ENCODE measurements at regions not wholly inside any gene's neighbourhood (a gene's known extent, or its start where the extent isn't known, plus 50 kb on each side); places are given as distances from the start of the nearest gene placed in this dataset.

DNA sequence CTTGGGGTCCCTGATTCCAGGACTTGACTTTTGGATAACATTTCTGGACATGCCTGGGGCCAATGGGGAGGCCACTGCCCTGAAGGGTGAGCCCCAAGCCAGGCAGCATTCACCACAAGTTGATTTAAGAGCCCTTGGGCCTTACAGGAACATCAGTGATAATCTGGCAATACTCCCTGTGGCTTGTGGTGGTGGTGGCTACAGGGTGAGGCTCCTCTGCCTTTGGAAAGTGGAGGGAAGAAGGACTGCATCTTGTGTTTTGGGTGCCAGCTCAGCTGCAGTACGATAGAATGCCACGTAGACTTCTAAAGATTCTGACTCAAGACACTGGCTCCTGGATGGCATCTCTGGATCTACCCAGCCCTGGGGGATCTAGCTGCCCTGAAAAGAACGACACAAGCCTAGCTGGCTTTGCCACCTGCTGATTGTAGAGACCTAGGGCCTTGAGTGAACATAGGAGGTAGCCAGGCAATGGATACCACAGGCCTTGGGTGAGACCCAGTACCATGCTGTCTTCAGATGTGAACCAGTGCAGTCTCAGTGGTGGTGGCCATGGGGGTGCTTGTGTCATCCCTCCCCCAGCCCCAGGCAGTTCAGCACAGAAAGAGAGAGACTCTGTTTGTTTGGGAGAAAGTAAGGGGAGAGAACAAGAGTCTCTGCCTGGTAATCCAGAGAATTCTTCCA lies 79.0 kb upstream of the DAP start:
- no peaks in the 10 kb centered on the region for H3K36me3 ChIP-seq
- no peak overlapping the region for H3K27ac ChIP-seq
- no peak for DNase-seq
- H3K27me3 ChIP-seq: no peaks in the 10 kb centered on the region
- H3K4me3 ChIP-seq: no peak overlapping the region
- H3K4me1 ChIP-seq: no peaks in the 10 kb centered on the region
- 89% methylated on average over 3 of the region's 3 CpGs; no CpG with 5 or more reads in 1 of the 2 donors for WGBS, 2 donors
- H3K9me3 ChIP-seq: no peaks in the 10 kb centered on the region
- TF ChIP-seq, protein P1, sequence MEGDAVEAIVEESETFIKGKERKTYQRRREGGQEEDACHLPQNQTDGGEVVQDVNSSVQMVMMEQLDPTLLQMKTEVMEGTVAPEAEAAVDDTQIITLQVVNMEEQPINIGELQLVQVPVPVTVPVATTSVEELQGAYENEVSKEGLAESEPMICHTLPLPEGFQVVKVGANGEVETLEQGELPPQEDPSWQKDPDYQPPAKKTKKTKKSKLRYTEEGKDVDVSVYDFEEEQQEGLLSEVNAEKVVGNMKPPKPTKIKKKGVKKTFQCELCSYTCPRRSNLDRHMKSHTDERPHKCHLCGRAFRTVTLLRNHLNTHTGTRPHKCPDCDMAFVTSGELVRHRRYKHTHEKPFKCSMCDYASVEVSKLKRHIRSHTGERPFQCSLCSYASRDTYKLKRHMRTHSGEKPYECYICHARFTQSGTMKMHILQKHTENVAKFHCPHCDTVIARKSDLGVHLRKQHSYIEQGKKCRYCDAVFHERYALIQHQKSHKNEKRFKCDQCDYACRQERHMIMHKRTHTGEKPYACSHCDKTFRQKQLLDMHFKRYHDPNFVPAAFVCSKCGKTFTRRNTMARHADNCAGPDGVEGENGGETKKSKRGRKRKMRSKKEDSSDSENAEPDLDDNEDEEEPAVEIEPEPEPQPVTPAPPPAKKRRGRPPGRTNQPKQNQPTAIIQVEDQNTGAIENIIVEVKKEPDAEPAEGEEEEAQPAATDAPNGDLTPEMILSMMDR (IDR thresholded peaks at IDR 0.05): no peak
- TF ChIP-seq POLR2AphosphoS5 (IDR thresholded peaks at IDR 0.05) (no peak), EP300 (IDR thresholded peaks at IDR 0.05) (no peak)
- ATAC-seq (ENCODE audit: low FRiP score in 2 of 2): no peak

DNA sequence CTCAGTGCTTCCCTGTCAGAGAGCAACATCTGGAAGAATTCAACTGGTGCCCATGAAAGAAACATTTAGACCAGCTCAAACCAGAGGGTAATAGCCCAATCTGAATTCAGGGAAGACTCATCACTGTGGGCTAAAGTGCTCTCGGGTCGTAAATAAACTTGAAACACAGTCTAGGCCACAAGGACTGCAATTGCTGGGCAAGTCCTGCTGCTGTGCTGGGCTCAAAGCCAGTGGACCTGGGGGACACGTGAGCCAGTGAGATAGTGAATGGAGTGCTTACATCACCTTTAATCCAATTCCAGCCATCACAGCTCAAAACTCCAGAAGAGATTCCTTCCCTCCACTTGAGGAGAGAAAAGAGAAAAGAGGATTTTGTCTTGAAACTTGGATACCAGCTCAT lies 78.1 kb upstream of the DAP start:
- ATAC-seq (ENCODE audit: low FRiP score in 2 of 2) (no peak), DNase-seq (no peak)
- WGBS, 2 donors: 86 to 89% methylated on average over 3 of the region's 3 CpGs
- Histone ChIP-seq H3K4me3 (no peak overlapping the region), H3K27me3 (no peaks in the 10 kb centered on the region), H3K27ac (no peak overlapping the region), H3K36me3 (no peaks in the 10 kb centered on the region), H3K4me1 (no peaks in the 10 kb centered on the region), H3K9me3 (no peaks in the 10 kb centered on the region)
- TF ChIP-seq POLR2A (IDR thresholded peaks at IDR 0.05) (no peak), EP300 (IDR thresholded peaks at IDR 0.05) (no peak), POLR2AphosphoS5 (IDR thresholded peaks at IDR 0.05) (no peak)
- TF ChIP-seq, protein P1 (IDR thresholded peaks at IDR 0.05): no peak

DNA sequence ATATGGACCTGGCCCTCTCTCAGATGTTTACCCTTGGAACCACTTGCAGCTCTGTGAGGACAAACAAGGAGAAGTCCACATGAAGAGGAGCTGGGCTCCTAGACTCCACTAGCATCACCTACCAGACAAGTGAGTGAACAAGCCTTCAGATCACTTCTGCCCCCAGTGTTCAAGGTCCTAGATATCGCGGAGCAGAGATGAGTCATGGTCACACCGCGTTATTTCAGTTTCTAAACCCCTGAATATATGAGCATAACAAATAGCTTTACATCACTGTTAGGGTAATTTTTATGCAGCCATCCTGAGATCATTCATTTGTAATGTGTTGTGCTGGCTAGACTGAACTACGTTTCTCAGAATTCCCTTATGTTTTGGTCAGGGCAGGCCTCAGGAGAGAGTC lies 77.0 kb upstream of the DAP start:
- Histone ChIP-seq H3K36me3 (no peaks in the 10 kb centered on the region), H3K4me1 (no peaks in the 10 kb centered on the region), H3K9me3 (no peaks in the 10 kb centered on the region), H3K27ac (no peak overlapping the region), H3K4me3 (no peak overlapping the region), H3K27me3 (no peaks in the 10 kb centered on the region)
- TF ChIP-seq POLR2AphosphoS5 (IDR thresholded peaks at IDR 0.05) (no peak), EP300 (IDR thresholded peaks at IDR 0.05) (no peak), POLR2A (IDR thresholded peaks at IDR 0.05) (no peak)
- TF ChIP-seq, protein P1 (IDR thresholded peaks at IDR 0.05): no peak
- ATAC-seq (ENCODE audit: low FRiP score in 2 of 2): no peak
- WGBS, 2 donors: 86 to 95% methylated on average over 5 of the region's 5 CpGs
- DNase-seq: no peak

DNA sequence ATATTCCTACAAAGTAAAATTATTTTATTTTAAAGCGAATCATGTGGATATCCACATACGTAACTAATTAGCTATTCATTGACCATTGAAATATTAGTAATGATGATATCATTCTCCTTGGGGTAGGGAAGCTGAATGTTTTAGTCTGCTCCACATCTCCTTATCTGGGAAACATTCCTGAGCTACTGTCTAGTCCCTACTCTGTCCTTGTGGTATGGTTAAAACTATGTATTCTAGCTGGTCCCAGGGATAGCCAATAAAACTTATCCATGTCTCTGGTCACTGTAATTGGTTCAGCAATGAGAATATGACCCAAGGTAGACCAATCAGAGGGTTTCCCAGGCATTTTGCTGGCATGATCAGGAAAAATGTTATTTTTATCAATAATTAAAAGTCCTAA lies 76.0 kb upstream of the DAP start:
- H3K4me1 ChIP-seq: no peaks in the 10 kb centered on the region
- H3K9me3 ChIP-seq: no peaks in the 10 kb centered on the region
- H3K27me3 ChIP-seq: no peaks in the 10 kb centered on the region
- H3K4me3 ChIP-seq: no peak overlapping the region
- DNase-seq (no peak), ATAC-seq (ENCODE audit: low FRiP score in 2 of 2) (peak in 1 of 2 donors; percentile 47)
- TF ChIP-seq POLR2AphosphoS5 (IDR thresholded peaks at IDR 0.05): no peak
- H3K27ac ChIP-seq: no peak overlapping the region
- WGBS, 2 donors: 97 to 99% methylated on average over 2 of the region's 2 CpGs
- no peaks in the 10 kb centered on the region for H3K36me3 ChIP-seq

DNA sequence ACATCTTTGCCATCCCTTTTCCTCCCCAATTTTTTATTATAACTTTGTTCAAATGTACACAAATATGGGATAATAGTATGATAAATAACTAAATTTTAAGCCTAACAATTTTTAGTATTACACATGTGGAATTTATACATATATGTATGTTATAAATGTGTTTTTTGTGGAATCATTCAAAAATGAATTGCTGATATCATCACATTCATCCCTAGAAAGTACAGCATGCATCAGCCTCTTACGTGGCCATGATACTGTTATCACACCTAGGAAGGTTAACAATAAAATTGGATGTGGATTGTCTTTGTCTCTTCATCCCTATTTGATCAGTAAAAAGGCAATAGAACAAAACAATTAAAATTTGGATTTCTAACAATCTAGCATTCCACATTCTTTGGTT lies 73.7 kb upstream of the DAP start:
- ATAC-seq (ENCODE audit: low FRiP score in 2 of 2) (no peak), DNase-seq (no peak)
- 91 to 92% methylated on average over 1 of the region's 1 CpG for WGBS, 2 donors
- TF ChIP-seq POLR2A (IDR thresholded peaks at IDR 0.05): no peak
- no peak for TF ChIP-seq POLR2AphosphoS5 (IDR thresholded peaks at IDR 0.05)
- TF ChIP-seq, protein P1 (IDR thresholded peaks at IDR 0.05): no peak
- no peak for TF ChIP-seq EP300 (IDR thresholded peaks at IDR 0.05)
- Histone ChIP-seq H3K36me3 (no peaks in the 10 kb centered on the region), H3K4me3 (no peak overlapping the region), H3K4me1 (no peaks in the 10 kb centered on the region), H3K27me3 (no peaks in the 10 kb centered on the region), H3K27ac (no peak overlapping the region), H3K9me3 (no peaks in the 10 kb centered on the region)
